ENCODE measurements at regions not wholly inside any gene's neighbourhood (a gene's known extent, or its start where the extent isn't known, plus 50 kb on each side); places are given as distances from the start of the nearest gene placed in this dataset.
A peak's percentile ranks its signal among the peaks of the same experiment; 100 is the strongest.

DNA sequence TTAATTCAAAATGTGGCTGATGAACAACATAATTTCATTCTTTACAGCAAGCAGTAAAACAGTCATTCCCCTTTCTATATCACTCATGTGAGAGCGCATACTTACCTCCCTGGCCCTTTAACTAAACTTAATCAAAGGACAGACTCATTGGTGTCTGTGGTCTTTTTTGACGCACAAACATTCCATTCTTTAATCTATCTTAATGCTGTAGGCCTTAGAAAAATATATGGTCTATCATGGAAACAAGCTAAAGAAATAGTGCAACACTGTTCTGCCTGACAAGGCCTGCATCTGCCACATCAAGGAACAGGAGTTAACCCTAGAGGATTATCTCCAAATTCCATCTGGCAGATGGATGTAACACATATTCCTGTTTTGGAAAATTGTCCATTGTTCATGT lies 878.1 kb downstream of the NLGN4Y start:
- Histone ChIP-seq H3K4me1 (ENCODE audit: insufficient read depth, low read length) (peaks cover 13% of the 10 kb centered on the region), H3K4me3 (ENCODE audit: low read length) (no peak overlapping the region), H3K9ac (ENCODE audit: low read depth, low read length) (no peak overlapping the region), H3K27ac (ENCODE audit: low read depth, low read length) (no peak overlapping the region), H3K27me3 (ENCODE audit: insufficient read depth, low read length) (no peaks in the 10 kb centered on the region), H3K36me3 (ENCODE audit: insufficient read depth, low read length) (no peaks in the 10 kb centered on the region), H3K9me3 (ENCODE audit: insufficient read depth, low read depth, low read length) (no peaks in the 10 kb centered on the region)
- WGBS: 100% methylated on average over 1 of the region's 2 CpGs

DNA sequence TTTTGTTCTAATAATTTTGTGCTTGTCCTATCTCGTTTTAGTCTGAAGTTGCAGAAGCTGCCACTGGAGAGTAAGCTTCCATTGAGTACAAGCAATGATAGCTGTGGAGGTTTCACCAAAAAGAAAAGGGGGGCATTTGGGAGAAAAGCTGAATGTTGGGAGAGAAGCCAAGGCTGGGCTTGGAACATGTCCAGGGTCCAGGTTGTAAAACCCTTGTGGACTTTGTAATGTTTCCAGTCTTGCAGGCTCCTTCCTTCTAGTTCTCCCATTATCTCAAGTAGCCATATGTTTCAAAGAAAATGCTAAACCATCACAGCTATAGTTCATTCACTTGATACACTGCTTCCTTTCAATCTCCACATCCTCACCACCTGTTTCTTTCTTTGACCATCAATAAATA lies 880.2 kb downstream of the NLGN4Y start:
- Histone ChIP-seq H3K4me1 (ENCODE audit: insufficient read depth, low read length) (no peaks in the 10 kb centered on the region), H3K27ac (ENCODE audit: low read depth, low read length) (no peak overlapping the region), H3K36me3 (ENCODE audit: insufficient read depth, low read length) (no peaks in the 10 kb centered on the region), H3K9me3 (ENCODE audit: insufficient read depth, low read depth, low read length) (no peaks in the 10 kb centered on the region), H3K4me3 (ENCODE audit: low read length) (no peak overlapping the region), H3K9ac (ENCODE audit: low read depth, low read length) (no peak overlapping the region), H3K27me3 (ENCODE audit: insufficient read depth, low read length) (no peaks in the 10 kb centered on the region)
- 96% methylated on average over 1 of the region's 1 CpG for WGBS

DNA sequence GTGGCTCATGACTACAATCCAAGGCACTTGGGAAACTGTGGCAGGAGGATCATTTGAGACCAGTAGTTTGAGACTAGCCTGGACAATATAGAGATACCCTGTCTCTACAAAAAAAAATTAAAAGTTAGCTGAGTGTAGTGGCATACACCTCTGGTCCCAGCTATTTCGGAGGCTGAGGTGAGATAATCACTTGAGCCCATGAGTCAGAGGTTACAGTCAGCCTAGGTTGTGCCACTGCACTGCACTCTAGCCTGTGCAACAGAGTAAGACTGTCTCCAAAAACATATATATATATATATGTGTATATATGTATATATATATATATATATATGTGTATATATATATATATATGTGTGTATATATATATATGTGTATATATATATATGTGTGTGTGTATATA lies 890.8 kb downstream of the NLGN4Y start:
- H3K27ac ChIP-seq (ENCODE audit: low read depth, low read length): no peak overlapping the region
- H3K4me1 ChIP-seq (ENCODE audit: insufficient read depth, low read length): no peaks in the 10 kb centered on the region
- WGBS: 100% methylated on average over 1 of the region's 1 CpG

DNA sequence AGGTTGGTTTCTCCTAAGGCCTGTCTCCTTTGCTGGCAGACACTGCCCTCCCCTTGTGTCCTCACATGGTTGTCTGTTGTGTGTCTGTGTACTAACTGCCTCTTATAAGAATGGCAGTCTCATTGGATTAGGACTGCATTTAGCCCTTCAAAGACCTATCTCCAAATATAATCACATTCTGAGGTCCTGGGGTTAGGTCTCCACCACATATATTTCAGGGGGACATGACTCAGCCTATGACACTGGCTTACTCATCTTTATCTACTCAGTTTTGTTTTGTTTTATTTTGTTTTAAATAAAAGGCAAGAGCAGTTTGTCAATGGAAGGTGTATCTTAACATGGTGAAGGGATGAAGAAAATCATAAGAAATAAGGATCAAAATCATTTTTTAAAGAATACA lies 894.3 kb downstream of the NLGN4Y start:
- no peaks in the 10 kb centered on the region for H3K4me1 ChIP-seq (ENCODE audit: insufficient read depth, low read length)
- H3K9me3 ChIP-seq (ENCODE audit: insufficient read depth, low read depth, low read length): no peaks in the 10 kb centered on the region
- no peak overlapping the region for H3K4me3 ChIP-seq (ENCODE audit: low read length)
- H3K27me3 ChIP-seq (ENCODE audit: insufficient read depth, low read length): no peaks in the 10 kb centered on the region
- no peak overlapping the region for H3K27ac ChIP-seq (ENCODE audit: low read depth, low read length)
- H3K9ac ChIP-seq (ENCODE audit: low read depth, low read length): no peak overlapping the region
- no peaks in the 10 kb centered on the region for H3K36me3 ChIP-seq (ENCODE audit: insufficient read depth, low read length)

More for the DNA sequence above, 890.8 kb downstream of the NLGN4Y start:
- Histone ChIP-seq H3K4me3 (ENCODE audit: low read length) (no peak overlapping the region), H3K36me3 (ENCODE audit: insufficient read depth, low read length) (no peaks in the 10 kb centered on the region), H3K9ac (ENCODE audit: low read depth, low read length) (no peak overlapping the region), H3K9me3 (ENCODE audit: insufficient read depth, low read depth, low read length) (no peaks in the 10 kb centered on the region), H3K27me3 (ENCODE audit: insufficient read depth, low read length) (no peaks in the 10 kb centered on the region)

DNA sequence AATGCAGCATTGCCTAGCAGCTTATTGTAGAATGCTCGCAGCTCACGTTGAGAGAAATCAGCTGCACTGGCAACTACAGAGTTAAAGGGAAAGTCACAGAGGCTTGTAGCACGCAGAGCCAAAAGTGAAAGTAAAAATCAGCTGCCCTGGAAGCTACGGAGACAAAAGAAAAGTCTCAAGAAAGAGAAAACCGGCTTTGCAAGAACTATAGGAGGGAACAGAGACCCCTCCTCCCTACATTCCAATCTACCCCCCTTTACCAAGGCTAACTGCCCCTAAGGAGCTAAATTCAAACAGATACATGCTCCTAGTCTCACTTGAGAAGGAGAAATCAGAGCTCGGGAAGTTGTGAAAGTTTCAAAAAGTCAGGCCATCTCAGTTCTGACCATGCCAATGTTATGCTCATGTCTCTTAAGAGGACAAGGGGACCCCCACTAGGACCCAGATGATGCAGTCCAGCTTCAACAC lies 900.4 kb downstream of the NLGN4Y start:
- peaks cover 8% of the 10 kb centered on the region for H3K9me3 ChIP-seq (ENCODE audit: insufficient read depth, low read depth, low read length)
- H3K36me3 ChIP-seq (ENCODE audit: insufficient read depth, low read length): no peaks in the 10 kb centered on the region
- peak overlapping the region; percentile 84 for H3K27ac ChIP-seq (ENCODE audit: low read depth, low read length)
- 12% methylated on average over 6 of the region's 6 CpGs for WGBS
- H3K4me1 ChIP-seq (ENCODE audit: insufficient read depth, low read length): peaks cover 17% of the 10 kb centered on the region
- no peak overlapping the region; the same call in 1 of the 2 replicates for H3K9ac ChIP-seq (ENCODE audit: low read depth, low read length)
- H3K4me3 ChIP-seq (ENCODE audit: low read length): no peak overlapping the region
- no peaks in the 10 kb centered on the region for H3K27me3 ChIP-seq (ENCODE audit: insufficient read depth, low read length)

DNA sequence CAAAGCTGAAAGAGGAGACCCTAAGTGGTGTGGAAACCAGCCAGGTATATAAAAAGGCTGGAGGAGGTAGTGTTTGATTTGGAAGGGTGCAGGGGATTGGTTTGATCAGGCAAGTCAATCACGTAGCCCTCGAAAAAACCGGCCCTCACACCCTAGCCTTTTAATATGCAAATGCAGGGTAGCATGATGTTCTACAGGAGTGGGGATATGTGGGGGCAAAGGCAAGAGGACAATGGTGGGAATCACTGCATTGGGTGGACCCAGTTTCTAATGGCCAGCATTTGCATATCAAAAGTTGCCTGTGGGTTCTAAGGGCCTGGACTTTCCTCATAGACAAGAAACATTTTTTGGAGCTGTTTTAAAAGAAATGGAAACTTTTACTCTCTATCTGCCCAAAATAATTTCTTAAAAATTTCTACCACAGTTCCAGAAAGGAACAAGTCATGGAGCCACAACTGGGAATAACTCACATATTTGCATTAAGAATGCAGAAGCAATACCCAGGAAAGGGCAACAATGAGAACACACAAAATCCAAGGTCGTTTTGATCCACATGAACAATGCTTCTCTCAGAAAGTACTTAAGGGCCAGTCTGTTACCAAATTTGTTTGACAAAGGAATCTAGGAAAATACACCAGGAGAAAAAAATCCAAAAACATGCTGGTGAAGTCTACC lies 915.8 kb downstream of the NLGN4Y start:
- Histone ChIP-seq H3K27ac (ENCODE audit: low read depth, low read length) (peak overlapping the region; percentile 69; the same call in 1 of the 2 replicates), H3K36me3 (ENCODE audit: insufficient read depth, low read length) (no peaks in the 10 kb centered on the region), H3K4me1 (ENCODE audit: insufficient read depth, low read length) (peaks cover 14% of the 10 kb centered on the region; the same call in 1 of the 2 replicates), H3K27me3 (ENCODE audit: insufficient read depth, low read length) (no peaks in the 10 kb centered on the region), H3K9me3 (ENCODE audit: insufficient read depth, low read depth, low read length) (peaks cover 10% of the 10 kb centered on the region; the same call in 1 of the 2 replicates), H3K9ac (ENCODE audit: low read depth, low read length) (no peak overlapping the region), H3K4me3 (ENCODE audit: low read length) (no peak overlapping the region)
- 26% methylated on average over 4 of the region's 4 CpGs for WGBS

DNA sequence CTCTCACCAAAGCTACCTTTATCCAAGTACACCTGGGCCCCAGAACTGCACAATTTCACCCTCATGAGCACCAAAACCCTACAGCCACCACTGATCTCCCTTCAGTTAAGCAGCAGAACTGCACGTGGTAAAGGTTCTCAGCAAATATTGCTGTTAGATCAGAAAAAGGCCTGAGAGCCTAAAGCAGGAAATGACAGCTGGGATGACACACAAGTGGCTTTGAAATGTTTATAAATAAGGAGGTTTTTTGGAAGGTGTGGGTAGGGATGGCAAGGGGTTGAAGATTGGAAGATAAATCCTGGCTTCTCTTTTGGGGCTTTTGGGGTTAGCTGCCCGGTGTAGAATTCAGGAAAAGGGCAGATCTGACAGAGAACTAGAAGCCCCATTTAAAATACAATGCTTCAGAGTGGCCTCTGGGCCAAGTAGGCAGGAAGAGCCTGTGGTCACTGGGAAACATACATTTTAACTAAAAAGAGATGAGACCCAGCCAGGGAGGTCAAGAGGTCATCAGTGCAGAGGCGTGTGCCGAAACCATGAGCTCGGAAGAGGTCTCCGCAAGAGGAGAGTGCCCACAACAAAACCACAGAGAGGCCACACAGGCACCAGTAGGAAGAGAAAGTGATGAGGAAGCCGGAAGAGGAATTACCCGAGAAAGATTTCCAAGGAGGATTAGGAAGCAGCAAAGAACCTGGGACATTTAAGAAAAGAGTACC lies 916.5 kb downstream of the NLGN4Y start:
- Histone ChIP-seq H3K27ac (ENCODE audit: low read depth, low read length) (peak overlapping the region; percentile 69; the same call in 1 of the 2 replicates), H3K9me3 (ENCODE audit: insufficient read depth, low read depth, low read length) (peaks cover 10% of the 10 kb centered on the region; the same call in 1 of the 2 replicates), H3K4me1 (ENCODE audit: insufficient read depth, low read length) (peaks cover 14% of the 10 kb centered on the region; the same call in 1 of the 2 replicates), H3K36me3 (ENCODE audit: insufficient read depth, low read length) (no peaks in the 10 kb centered on the region), H3K9ac (ENCODE audit: low read depth, low read length) (no peak overlapping the region), H3K4me3 (ENCODE audit: low read length) (no peak overlapping the region), H3K27me3 (ENCODE audit: insufficient read depth, low read length) (no peaks in the 10 kb centered on the region)
- 69% methylated on average over 7 of the region's 8 CpGs for WGBS

DNA sequence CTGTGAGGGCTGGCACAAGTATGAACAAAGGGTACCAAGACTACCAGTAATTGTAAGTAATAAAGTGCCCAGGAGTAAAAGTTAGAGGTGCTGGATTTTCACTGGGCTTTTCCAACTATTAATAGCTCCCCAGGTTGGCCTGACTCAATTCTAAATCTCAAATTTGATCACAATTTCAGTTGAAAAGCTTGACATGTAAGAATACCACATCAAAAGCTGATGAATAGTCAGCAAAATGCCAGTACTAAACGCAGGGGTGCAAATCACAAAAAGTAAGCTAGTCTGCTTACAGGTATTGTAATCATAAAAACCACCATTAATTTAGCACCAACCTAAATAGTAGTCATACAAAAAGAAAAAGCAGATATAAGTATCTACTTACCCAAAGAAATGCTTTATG lies 917.5 kb downstream of the NLGN4Y start:
- Histone ChIP-seq H3K27me3 (ENCODE audit: insufficient read depth, low read length) (no peaks in the 10 kb centered on the region), H3K27ac (ENCODE audit: low read depth, low read length) (no peak overlapping the region), H3K36me3 (ENCODE audit: insufficient read depth, low read length) (no peaks in the 10 kb centered on the region), H3K4me3 (ENCODE audit: low read length) (no peak overlapping the region), H3K9me3 (ENCODE audit: insufficient read depth, low read depth, low read length) (peaks cover 8% of the 10 kb centered on the region; the same call in 1 of the 2 replicates), H3K4me1 (ENCODE audit: insufficient read depth, low read length) (peaks cover 14% of the 10 kb centered on the region; the same call in 1 of the 2 replicates), H3K9ac (ENCODE audit: low read depth, low read length) (no peak overlapping the region)
- WGBS: 50% methylated on average over 1 of the region's 1 CpG

DNA sequence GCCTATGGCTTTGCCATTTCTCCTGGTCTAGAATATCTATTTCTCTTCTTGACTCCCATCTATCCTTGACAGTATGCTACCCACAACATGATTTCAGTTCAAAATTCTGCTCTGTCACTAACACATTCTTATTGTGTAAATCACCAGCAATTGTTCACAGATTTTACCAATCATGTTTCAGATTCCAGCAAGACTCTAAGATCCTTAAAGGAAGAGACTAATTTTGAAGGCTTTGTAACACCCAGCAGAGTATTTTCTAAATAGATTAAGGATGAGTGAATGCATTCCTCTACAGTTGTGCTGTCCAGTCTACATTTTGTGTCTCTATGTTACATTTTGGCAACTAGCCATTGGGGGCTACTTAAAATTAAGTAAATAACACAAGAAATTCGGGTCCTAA lies 921.5 kb downstream of the NLGN4Y start:
- Histone ChIP-seq H3K36me3 (ENCODE audit: insufficient read depth, low read length) (no peaks in the 10 kb centered on the region), H3K27ac (ENCODE audit: low read depth, low read length) (no peak overlapping the region), H3K27me3 (ENCODE audit: insufficient read depth, low read length) (no peaks in the 10 kb centered on the region), H3K4me3 (ENCODE audit: low read length) (no peak overlapping the region), H3K9ac (ENCODE audit: low read depth, low read length) (no peak overlapping the region), H3K9me3 (ENCODE audit: insufficient read depth, low read depth, low read length) (no peaks in the 10 kb centered on the region), H3K4me1 (ENCODE audit: insufficient read depth, low read length) (peaks cover 7% of the 10 kb centered on the region; the same call in 1 of the 2 replicates)
- WGBS: 100% methylated on average over 1 of the region's 1 CpG

DNA sequence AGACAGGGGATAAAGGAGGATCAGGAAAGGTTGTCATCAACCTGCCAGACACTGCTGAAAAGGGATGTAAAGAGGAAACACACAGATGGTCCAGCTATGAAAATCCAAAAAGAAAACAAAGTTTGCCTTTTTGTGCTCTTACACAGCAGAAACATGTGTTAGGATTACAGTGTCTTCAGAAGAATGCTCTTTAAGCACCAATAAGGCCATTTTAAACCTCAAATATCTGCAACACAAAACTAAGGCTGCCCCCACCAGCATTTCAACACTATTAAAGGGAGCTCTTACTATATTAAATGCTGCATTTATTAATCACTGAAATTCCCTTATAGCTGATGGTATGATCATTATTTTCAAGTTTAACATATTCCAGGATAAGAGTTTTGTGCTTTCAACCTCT lies 922.5 kb downstream of the NLGN4Y start:
- Histone ChIP-seq H3K4me3 (ENCODE audit: low read length) (no peak overlapping the region), H3K27ac (ENCODE audit: low read depth, low read length) (no peak overlapping the region), H3K4me1 (ENCODE audit: insufficient read depth, low read length) (no peaks in the 10 kb centered on the region)

DNA sequence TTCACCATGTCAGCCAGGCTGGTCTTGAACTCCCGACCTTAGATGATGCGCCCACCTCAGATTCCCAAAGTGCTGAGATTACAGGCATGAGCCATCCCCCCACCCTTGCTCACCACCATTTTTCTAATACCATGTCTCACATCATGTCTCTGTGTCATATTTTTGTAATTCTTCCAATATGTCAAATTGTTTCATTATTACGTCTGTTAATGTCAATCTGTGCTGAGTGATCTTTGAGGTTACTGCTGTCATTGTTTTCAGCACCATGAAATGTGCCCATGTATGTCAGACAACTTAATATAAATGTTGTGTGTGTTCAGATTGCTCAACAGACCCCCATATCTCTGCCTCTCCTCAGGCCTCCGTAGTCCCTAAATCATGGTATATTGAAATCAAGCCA lies 923.6 kb downstream of the NLGN4Y start:
- H3K27ac ChIP-seq (ENCODE audit: low read depth, low read length): no peak overlapping the region
- no peaks in the 10 kb centered on the region for H3K9me3 ChIP-seq (ENCODE audit: insufficient read depth, low read depth, low read length)
- H3K9ac ChIP-seq (ENCODE audit: low read depth, low read length): no peak overlapping the region
- 94% methylated on average over 4 of the region's 4 CpGs for WGBS
- no peaks in the 10 kb centered on the region for H3K4me1 ChIP-seq (ENCODE audit: insufficient read depth, low read length)
- no peak overlapping the region for H3K4me3 ChIP-seq (ENCODE audit: low read length)
- H3K36me3 ChIP-seq (ENCODE audit: insufficient read depth, low read length): no peaks in the 10 kb centered on the region
- H3K27me3 ChIP-seq (ENCODE audit: insufficient read depth, low read length): no peaks in the 10 kb centered on the region

More for the DNA sequence above, 922.5 kb downstream of the NLGN4Y start:
- Histone ChIP-seq H3K9me3 (ENCODE audit: insufficient read depth, low read depth, low read length) (no peaks in the 10 kb centered on the region), H3K9ac (ENCODE audit: low read depth, low read length) (no peak overlapping the region), H3K36me3 (ENCODE audit: insufficient read depth, low read length) (no peaks in the 10 kb centered on the region), H3K27me3 (ENCODE audit: insufficient read depth, low read length) (no peaks in the 10 kb centered on the region)
